NB4 (cell line): ENCODE measurements at regions not wholly inside any gene's neighbourhood (a gene's known extent, or its start where the extent isn't known, plus 50 kb on each side); places are given as distances from the start of the nearest gene placed in this dataset.
A peak's percentile ranks its signal among the peaks of the same experiment; 100 is the strongest.

Source experiments
- DNase-seq: peaks from one replicate; pipeline ENCODE4 v3.0.0; 2010; ENCODE audit warnings: low read depth
- H3K4me3 ChIP-seq: one replicate; pipeline ENCODE4 v1.5.1; 2011; ENCODE audit warnings: mild to moderate bottlenecking, low read depth, low read length, moderate library complexity
- CTCF ChIP-seq: IDR thresholded peaks from one replicate; pipeline ENCODE4 v1.5.1; 2012; ENCODE audit warnings: low read depth, low read length
- MAX ChIP-seq: IDR thresholded peaks from 2 replicates; pipeline ENCODE4 v1.6.1; 2011; ENCODE audit warnings: low read depth, low read length
- MYC ChIP-seq: IDR thresholded peaks from 2 replicates; pipeline ENCODE4 v1.6.1; 2011; ENCODE audit warnings: low read depth, low read length
- POLR2A ChIP-seq: IDR thresholded peaks from 2 replicates; pipeline ENCODE4 v1.6.1; 2011; ENCODE audit warnings: mild to moderate bottlenecking; ENCODE audit not compliant: insufficient read length; ENCODE audit errors: extremely low read depth

GRCh38 chr3:66561367-66561766 is 60.5 kb upstream of the LRIG1 start:
- no peak for DNase-seq
- TF ChIP-seq CTCF, result no peak
- TF ChIP-seq MYC, result no peak
- TF ChIP-seq MAX, result no peak
- TF ChIP-seq POLR2A, result no peak
- no peak overlapping the region for H3K4me3 ChIP-seq

- TF ChIP-seq CTCF, result no peak
- no peak for TF ChIP-seq MAX
- TF ChIP-seq POLR2A, result no peak
- no peak for TF ChIP-seq MYC
- no peak overlapping the region for H3K4me3 ChIP-seq
- no peak for DNase-seq
These were observed 64.5 kb upstream of the LRIG1 start for GRCh38 chr3:66565301-66565700.

- no peak for DNase-seq
- H3K4me3 ChIP-seq, result no peak overlapping the region
- no peak for TF ChIP-seq MAX
- TF ChIP-seq CTCF, result no peak
- no peak for TF ChIP-seq MYC
- no peak for TF ChIP-seq POLR2A
These were observed 66.3 kb upstream of the LRIG1 start for GRCh38 chr3:66567077-66567476.

GRCh38 chr3:66572090-66572675 is 71.4 kb upstream of the LRIG1 start:
- DNase-seq, result no peak
- TF ChIP-seq MAX, result no peak
- TF ChIP-seq CTCF, result no peak
- no peak for TF ChIP-seq POLR2A
- no peak for TF ChIP-seq MYC
- H3K4me3 ChIP-seq, result no peak overlapping the region

GRCh38 chr3:66572938-66573710 is 72.3 kb upstream of the LRIG1 start:
- H3K4me3 ChIP-seq, result no peak overlapping the region
- TF ChIP-seq MAX (no peak), CTCF (peak; percentile 48), MYC (no peak), POLR2A (no peak)
- DNase-seq, result peak; percentile 10

- no peak overlapping the region for H3K4me3 ChIP-seq
- no peak for DNase-seq
- TF ChIP-seq CTCF (no peak), MAX (no peak), POLR2A (no peak), MYC (no peak)
These were observed 73.3 kb upstream of the LRIG1 start for GRCh38 chr3:66574091-66574490.
